Vagina (tissue), 2 donors: ENCODE measurements at regions not wholly inside any gene's neighbourhood (a gene's known extent, or its start where the extent isn't known, plus 50 kb on each side); places are given as distances from the start of the nearest gene placed in this dataset.

Experiments used
- DNase-seq, 2 donors: peaks; one replicate each; pipeline ENCODE4 v3.0.0-alpha.2; 2017; ENCODE audit errors: extremely low spot score in 2 of 2
- H3K27ac ChIP-seq: fragments of 200-600 bp; sonication (generic); one replicate; pipeline ENCODE4 v1.5.1; 2019
- H3K27me3 ChIP-seq: fragments of 200-600 bp; sonication (generic); one replicate; pipeline ENCODE4 v1.5.1; 2019
- H3K36me3 ChIP-seq, 2 donors: fragments of 200-600 bp; sonication (generic); one replicate each; pipeline ENCODE4 v1.5.1; 2017 to 2019
- H3K4me1 ChIP-seq: fragments of 200-600 bp; sonication (generic); one replicate; pipeline ENCODE4 v1.5.1; 2019
- H3K4me3 ChIP-seq, 2 donors: fragments of 200-600 bp; sonication (generic); 1 replicate in 1 of 2; 2 replicates in 1 of 2; pipeline ENCODE4 v1.5.1; 2016 to 2019
- H3K9me3 ChIP-seq: fragments of 200-600 bp; sonication (generic); one replicate; pipeline ENCODE4 v1.5.1; 2019
- CTCF ChIP-seq, 3 experiments: fragments of 450-650 bp in 2 of 3; fragments of 200-600 bp in 1 of 3; sonication (generic) in 1 of 3; IDR thresholded peaks; one replicate each; pipeline ENCODE4 v1.5.1; 2017 to 2019; ENCODE audit warnings: antibody characterized with exemption in 3 of 3, mild to moderate bottlenecking in 2 of 3, moderate library complexity in 2 of 3
- POLR2A ChIP-seq, 2 donors: fragments of 450-650 bp; IDR thresholded peaks; one replicate each; pipeline ENCODE4 v1.6.1; 2017; ENCODE audit warnings: antibody characterized with exemption in 2 of 2, mild to moderate bottlenecking in 2 of 2, moderate library complexity in 2 of 2
- POLR2AphosphoS5 ChIP-seq, 2 donors: sonication (generic); formaldehyde crosslinking; IDR thresholded peaks; one replicate each; pipeline ENCODE4 v1.9.0; 2017; ENCODE audit warnings: antibody characterized with exemption in 2 of 2, mild to moderate bottlenecking in 2 of 2, low read depth in 1 of 2; ENCODE audit not compliant: insufficient read depth in 1 of 2
- intact Hi-C: fragments of 100-400 bp; cut with DNase I; formaldehyde crosslinking; loops from one replicate; pipeline ENCODE4 v1.15.1; 2023

- intact Hi-C loops: loop anchor here (10.0 kb wide), 1 partner anchor 1674 kb away; no protein-coding TSS in a partner anchor
- TF ChIP-seq POLR2A (IDR thresholded peaks at IDR 0.05): no peak
- TF ChIP-seq POLR2AphosphoS5 (IDR thresholded peaks at IDR 0.05; ENCODE audit: insufficient read depth in 1 of 2, low read depth in 1 of 2): no peak
- TF ChIP-seq CTCF (IDR thresholded peaks at IDR 0.05): no peak
- no peaks in the 10 kb centered on the region for H3K27me3 ChIP-seq
- no peaks in the 10 kb centered on the region for H3K4me1 ChIP-seq
- no peak for DNase-seq
- no peaks in the 10 kb centered on the region for H3K36me3 ChIP-seq
- no peak overlapping the region for H3K27ac ChIP-seq
- no peaks in the 10 kb centered on the region for H3K9me3 ChIP-seq
- H3K4me3 ChIP-seq: no peak overlapping the region
These were observed 175.0 kb upstream of the RFX3 start for GRCh38 chr9:3700772-3701171.

- no peak overlapping the region for H3K27ac ChIP-seq
- DNase-seq: no peak
- intact Hi-C loops: loop anchor here (10.0 kb wide), 1 partner anchor 1675 kb away; no protein-coding TSS in a partner anchor
These were observed 174.1 kb upstream of the RFX3 start for GRCh38 chr9:3699883-3700282.

GRCh38 chr9:3698531-3698930, 172.7 kb upstream of the RFX3 start:
- Histone ChIP-seq H3K27me3 (no peaks in the 10 kb centered on the region), H3K27ac (no peak overlapping the region), H3K4me1 (no peaks in the 10 kb centered on the region), H3K4me3 (no peak overlapping the region), H3K9me3 (no peaks in the 10 kb centered on the region), H3K36me3 (no peaks in the 10 kb centered on the region)
- intact Hi-C loops: no loop called here
- DNase-seq: no peak
- TF ChIP-seq POLR2A (IDR thresholded peaks at IDR 0.05): no peak
- no peak for TF ChIP-seq POLR2AphosphoS5 (IDR thresholded peaks at IDR 0.05; ENCODE audit: insufficient read depth in 1 of 2, low read depth in 1 of 2)
- no peak for TF ChIP-seq CTCF (IDR thresholded peaks at IDR 0.05)

More at GRCh38 chr9:3699883-3700282, 174.1 kb upstream of the RFX3 start:
- Histone ChIP-seq H3K27me3 (no peaks in the 10 kb centered on the region), H3K36me3 (no peaks in the 10 kb centered on the region), H3K9me3 (no peaks in the 10 kb centered on the region), H3K4me1 (no peaks in the 10 kb centered on the region), H3K4me3 (no peak overlapping the region)
- no peak for TF ChIP-seq POLR2AphosphoS5 (IDR thresholded peaks at IDR 0.05; ENCODE audit: insufficient read depth in 1 of 2, low read depth in 1 of 2)
- no peak for TF ChIP-seq CTCF (IDR thresholded peaks at IDR 0.05)
- no peak for TF ChIP-seq POLR2A (IDR thresholded peaks at IDR 0.05)

GRCh38 chr9:3698076-3698475, 172.3 kb upstream of the RFX3 start:
- H3K27me3 ChIP-seq: no peaks in the 10 kb centered on the region
- no peak overlapping the region for H3K4me3 ChIP-seq
- no peak overlapping the region for H3K27ac ChIP-seq
- TF ChIP-seq POLR2A (IDR thresholded peaks at IDR 0.05): no peak
- no peak for TF ChIP-seq CTCF (IDR thresholded peaks at IDR 0.05)
- TF ChIP-seq POLR2AphosphoS5 (IDR thresholded peaks at IDR 0.05; ENCODE audit: insufficient read depth in 1 of 2, low read depth in 1 of 2): no peak
- no peaks in the 10 kb centered on the region for H3K36me3 ChIP-seq
- no peak for DNase-seq
- no peaks in the 10 kb centered on the region for H3K9me3 ChIP-seq
- no peaks in the 10 kb centered on the region for H3K4me1 ChIP-seq
- intact Hi-C loops: no loop called here

GRCh38 chr9:3696368-3696767, 170.6 kb upstream of the RFX3 start:
- Histone ChIP-seq H3K27ac (no peak overlapping the region), H3K4me1 (no peaks in the 10 kb centered on the region), H3K4me3 (no peak overlapping the region), H3K9me3 (no peaks in the 10 kb centered on the region), H3K36me3 (no peaks in the 10 kb centered on the region), H3K27me3 (no peaks in the 10 kb centered on the region)
- intact Hi-C loops: no loop called here
- DNase-seq: no peak
- TF ChIP-seq CTCF (IDR thresholded peaks at IDR 0.05): no peak
- TF ChIP-seq POLR2A (IDR thresholded peaks at IDR 0.05): no peak
- no peak for TF ChIP-seq POLR2AphosphoS5 (IDR thresholded peaks at IDR 0.05; ENCODE audit: insufficient read depth in 1 of 2, low read depth in 1 of 2)
